GM21367 (cell line): ENCODE measurements at regions not wholly inside any gene's neighbourhood (a gene's known extent, or its start where the extent isn't known, plus 50 kb on each side); places are given as distances from the start of the nearest gene placed in this dataset.
"Not testable (repeated sequence)": the region's sequence is repeated elsewhere in the genome, so short reads cannot be mapped to it uniquely, and the experiment has no call there.

Experiments
- ATAC-seq: cut with Tn5 transposase; IDR thresholded peaks from one replicate; pipeline ENCODE4 v1.9.1; 2021; ENCODE audit not compliant: unreplicated experiment

DNA sequence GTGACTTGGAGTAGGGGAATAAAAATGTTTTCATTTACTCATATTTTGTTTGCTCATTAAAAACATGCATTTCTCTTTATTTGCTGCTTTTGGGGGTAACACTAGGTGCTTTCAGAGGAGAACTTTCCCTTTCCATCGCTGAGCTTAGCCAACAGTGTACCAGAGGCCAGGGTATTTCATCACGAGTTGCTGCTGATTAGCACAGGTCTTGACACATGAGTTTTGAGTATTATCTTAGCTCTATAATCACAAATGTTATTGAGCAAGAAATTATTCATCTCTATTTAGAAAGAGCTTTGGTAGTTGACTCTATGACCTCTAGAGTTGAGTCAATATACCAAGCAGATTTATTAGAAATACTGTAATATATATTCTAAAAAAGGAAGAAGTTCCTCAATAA, 375.9 kb downstream of the NXPH1 start:
- ATAC-seq, result no peak

DNA sequence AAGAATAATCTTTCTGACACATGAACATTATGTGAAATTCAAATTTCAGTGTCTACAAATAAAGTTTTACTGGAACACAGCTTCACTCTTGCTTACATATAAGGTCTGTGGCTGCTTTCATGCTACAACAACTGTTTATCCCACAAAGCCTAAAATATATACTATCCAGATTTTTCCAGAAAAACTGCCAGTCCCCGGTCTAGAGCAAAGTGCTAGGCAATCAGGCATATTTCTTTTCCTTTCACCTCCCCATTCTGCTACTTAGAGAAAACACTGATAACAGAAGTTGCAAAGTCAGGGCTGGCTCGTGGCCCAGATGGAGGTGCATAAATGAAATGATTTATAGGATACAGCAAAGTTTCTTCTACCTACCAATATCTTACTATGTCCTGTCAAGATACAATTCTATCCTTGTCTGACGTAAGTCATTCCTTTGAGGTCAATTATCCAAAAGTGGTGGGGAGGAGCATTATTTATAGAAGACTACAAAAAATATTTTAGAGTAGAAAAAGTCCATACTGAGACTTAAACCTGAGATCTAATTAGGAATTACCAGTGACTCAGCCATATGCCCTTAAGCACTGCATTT, 384.1 kb downstream of the NXPH1 start:
- no peak for ATAC-seq

DNA sequence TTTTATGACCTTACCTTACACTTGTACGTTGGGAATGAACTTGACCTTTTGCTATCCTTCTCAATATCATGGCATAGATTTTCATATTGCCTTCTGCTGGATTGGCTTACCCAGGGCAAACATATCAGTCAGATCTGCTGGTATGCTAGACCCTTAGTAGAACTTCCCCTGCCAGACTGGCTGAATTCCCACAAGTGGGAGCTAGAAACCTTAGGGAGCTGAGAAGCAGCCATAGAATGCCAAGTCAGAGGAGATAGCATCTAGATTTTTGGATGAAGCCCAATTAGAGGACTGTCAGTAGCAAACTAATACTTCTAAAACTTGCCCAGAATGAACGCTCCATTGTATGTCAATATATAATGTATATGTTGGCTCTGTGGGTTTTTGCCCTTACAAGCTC, 385.0 kb downstream of the NXPH1 start:
- ATAC-seq, result no peak

DNA sequence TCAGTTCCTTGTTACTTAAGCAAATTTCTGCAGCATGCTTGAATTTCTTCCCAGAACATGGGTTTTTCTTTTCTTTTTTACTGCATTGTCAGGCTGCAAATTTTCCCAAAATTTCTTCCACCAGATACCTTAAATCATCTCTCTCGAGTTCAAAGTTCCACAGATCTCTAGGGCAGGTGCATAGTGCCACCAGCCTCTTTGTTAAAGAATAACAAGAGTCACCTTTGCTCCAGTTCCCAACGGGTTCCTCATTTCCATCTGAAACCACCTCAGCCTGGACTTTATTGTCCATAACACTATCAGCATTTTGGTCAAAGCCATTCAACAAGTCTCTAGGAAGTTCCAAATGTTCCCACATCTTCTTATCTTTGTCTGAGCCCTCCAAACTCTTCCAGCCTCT, 389.2 kb downstream of the NXPH1 start:
- no peak for ATAC-seq

DNA sequence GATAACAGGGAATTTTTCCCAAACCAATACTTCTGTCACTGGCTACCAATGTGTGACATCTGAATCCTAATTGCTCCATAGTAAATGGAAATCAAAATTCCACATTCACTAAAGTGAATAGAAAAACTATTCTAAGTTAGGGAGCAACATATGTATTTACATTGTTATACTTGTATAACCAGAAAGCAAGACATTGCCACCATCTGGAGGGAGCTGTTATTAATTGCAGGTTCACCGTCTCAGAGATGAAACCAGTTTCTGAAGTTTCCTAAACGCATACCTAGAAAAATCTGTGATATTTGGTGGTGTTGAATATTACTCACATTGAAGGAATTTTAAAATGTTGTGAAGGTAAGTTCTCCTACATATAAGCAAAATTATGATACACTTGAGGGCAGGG, 390.1 kb downstream of the NXPH1 start:
- no peak for ATAC-seq

DNA sequence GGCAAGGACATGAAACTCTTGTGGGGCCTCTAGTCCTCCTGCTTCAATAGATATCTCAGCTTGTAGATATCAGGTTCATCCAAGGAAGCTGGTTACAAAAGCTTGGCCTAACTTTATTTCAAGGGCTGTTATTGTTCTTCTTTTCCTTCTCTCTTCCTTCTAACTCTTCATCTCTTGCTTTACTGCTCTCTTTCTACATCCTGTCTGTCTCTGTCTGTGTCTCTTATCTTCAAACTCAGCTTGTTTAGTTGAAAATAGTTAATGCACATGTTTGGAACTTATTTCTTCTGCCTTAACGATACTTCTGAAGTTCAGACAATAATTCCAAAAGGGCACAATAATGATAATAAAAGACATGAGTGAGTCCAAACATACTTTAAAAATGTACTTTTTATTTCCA, 393.9 kb downstream of the NXPH1 start:
- ATAC-seq, result no peak

DNA sequence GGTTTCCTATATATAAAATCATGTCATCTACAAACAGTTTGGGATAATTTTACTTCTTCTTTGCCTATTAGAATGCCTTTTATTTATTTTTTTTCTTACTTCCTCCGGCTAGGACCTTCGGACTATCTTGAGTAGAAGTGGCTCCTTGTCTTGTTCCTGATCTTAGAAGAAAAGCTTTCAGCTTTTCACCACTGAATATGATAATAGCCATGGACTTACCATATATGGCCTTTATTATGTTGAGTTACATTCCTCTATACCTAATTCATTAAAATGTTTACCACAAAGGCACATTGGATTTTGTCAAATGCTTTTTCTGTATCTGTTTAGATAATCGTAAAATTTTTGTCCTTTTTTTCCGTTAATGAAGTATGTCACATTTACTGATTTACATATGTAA, 395.7 kb downstream of the NXPH1 start:
- ATAC-seq, result no peak

DNA sequence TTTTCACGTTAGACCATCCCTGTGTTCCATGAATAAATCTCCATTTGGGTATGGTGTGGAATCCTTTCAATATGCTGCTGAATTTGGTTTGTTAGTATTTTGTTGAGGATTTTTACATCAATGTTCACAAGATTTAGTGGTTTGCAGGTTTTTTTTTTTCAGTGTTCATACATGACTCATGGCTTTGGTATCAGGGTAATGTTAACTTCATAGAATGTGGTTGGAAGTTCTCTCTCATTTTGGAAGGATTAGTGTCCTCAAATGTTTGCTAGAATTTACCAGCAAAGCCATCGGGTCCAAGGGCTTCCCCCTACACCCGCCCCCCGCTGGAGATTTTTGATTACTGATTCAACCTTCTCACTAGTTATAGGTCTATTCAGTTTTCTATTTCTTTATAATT, 398.0 kb downstream of the NXPH1 start:
- no peak for ATAC-seq

DNA sequence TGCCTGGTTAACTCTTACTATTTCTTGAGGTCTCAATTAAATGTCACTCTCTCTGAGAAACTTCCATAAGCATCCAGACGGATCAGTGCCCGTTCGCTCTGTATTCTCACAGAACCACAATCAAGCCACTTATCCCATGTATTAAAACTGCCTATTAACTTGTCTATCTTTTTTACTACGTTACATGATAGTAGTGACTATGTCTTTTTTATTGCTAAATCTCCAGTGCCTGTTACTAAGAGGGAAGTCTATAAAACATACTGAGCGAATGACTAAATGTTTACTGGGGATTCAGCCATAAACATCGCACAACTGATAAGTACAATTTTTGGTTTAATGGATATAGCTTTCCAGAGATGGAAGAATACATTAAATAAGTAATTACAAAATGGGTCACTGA, 399.9 kb downstream of the NXPH1 start:
- no peak for ATAC-seq

DNA sequence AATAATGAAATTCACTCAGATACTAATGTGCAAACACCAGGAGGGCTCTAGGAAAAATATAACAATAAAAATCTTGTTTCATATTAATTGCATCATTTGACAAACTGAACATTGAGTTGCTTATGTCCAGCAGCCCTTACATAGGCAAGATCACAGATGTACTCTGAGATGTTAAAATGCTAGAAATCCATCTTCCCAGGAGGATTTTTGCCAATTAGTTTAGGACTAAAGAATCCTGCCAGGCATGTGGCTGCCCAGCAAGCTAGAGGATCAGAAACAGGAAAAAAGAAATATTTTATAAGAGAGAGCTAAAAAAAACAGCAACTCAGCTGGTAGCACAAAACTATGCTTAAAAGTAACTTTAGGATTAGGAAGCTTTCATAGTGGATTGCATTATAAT, 407.8 kb downstream of the NXPH1 start:
- no peak for ATAC-seq

DNA sequence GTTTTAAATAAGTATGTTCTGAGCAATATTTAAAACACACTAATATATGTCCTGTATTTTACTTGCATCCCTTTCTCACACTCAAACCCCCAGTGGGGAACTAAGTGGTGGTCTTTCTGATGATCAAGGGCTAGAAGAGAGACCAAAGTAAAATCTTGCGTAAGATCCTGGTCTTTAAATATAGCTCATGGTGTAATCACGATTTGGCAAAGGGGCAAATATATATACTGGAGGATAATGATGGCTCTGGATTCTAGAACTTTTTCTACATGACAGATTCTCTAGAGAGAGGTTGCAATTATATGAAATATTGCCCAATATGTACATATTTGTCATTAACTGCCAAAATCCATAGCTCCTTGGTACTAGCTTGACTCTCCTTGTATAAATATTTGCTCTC, 438.3 kb downstream of the NXPH1 start:
- ATAC-seq, result no peak

DNA sequence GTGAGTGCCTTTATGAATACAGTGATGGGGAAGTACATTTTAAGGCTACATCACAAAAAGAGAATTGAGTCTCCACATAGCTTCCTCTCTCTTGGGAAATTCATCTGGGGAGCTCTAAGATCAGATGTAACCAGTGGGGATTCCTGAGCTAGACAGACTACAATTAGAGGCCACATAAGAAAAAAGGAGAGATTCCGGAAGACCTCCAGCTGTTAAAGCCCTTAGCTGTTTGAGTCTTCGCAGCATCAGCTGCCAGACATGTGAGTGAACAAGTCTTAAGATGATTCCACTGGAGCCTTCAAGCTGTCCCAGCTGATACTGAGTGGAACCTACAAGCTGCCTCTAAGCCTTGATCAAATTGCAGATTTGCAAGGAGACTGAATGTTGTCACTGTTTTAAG, 448.5 kb downstream of the NXPH1 start:
- no peak for ATAC-seq

DNA sequence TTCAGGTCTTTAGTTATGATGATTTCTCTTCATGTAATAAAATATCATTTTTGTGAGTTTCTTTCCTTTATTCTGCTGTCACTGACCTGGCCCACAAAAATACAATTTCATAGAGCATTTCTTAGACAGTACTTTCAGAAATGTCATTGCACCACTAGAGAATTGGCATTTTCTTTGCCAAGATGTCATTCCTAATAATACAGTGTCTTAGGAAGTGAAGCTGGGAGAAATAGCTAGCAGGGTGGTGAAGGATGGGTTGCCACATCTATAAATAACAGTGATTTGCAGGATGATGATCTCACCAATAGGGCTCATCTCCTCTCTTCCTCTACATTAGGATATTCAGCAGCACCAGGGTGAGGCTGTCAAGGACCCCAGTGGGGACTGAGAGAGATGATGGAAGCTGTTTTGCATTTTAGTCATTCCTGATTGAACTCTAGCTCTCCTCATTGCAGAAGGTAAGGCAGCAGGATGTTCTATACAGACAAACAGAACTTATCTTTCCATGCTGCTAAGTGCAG, 452.1 kb downstream of the NXPH1 start:
- no peak for ATAC-seq

DNA sequence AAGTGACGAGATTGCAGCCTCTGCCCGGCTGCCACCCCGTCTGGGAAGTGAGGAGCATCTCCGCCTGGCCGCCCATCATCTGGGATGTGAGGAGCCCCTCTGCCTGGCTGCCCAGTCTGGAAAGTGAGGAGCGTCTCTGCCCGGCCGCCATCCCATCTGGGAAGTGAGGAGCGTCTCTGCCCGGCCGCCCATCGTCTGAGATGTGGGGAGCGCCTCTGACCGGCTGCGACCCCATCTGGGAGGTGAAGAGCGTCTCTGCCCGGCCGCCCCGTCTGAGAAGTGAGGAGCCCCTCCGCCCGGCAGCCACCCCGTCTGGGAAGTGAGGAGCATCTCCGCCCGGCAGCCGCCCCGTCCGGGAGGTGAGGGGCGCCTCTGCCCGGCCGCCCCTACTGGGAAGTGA, 456.9 kb downstream of the NXPH1 start:
- ATAC-seq, result not testable (repeated sequence)

DNA sequence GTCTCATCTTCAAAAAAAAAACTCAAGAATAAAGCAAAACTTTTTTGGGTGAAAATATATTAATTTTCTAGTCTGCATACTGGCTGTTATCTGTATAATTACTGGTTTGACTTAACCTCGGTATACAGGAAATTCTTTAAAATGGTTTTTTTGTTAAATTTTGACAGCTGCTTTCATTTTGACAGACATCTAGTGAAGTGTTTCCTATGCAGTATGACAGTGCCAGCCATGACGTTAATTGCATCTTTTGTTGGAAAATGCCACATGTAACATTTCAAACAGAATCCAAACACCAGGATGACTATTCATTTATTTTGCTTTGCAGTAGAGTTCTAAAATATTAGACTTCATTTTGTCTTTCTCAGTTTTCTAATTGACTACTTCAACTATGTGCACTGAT, 460.4 kb downstream of the NXPH1 start:
- no peak for ATAC-seq

DNA sequence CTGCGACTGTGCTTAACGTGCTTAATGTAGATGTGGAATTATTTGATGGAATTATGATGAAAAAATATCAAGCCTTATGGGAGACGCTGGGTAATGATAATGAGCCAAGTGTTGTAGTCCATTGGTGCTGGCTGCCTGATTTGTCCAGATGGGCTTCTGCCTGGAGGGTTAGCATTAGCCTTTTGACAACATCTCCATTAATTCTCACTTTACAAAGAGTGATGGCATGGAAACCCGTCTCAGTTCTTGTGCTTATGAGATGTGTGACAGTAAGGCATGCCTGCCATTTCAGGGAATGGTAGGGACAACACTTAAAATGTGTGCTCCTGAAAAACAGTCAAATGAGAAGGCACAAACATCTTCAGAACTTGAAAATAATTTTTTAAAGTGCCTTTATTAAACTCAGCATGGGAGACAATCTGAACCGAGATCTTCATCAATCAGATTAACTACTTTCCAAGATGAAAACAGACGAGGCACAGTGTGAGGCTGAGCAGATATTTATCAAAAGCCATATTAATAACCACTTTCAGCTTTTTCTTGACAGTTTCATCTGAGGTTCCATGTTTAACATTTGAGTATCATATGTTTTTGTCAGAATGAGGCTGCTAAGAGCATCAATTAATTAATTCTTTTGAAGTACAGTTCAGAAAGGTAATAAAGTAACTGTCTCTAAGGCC, 473.1 kb downstream of the NXPH1 start:
- no peak for ATAC-seq

DNA sequence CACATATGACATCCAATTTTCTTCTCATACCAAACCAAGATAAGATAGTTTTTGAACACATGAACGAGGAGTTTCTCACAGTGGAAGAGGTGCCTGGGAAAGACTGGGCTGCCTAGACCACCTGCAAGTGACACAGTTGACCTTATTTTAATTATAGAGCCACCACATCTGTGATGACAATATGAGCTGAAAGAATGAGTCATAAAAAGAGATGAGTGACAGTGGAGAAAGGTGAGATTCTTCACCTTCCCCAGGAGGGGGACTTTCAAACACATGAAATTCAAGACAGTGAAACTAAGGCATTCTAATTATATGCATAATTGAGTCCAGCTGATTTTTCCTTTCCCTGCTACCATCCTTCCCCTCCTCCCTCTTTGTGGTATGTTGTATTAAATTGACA, 475.5 kb downstream of the NXPH1 start:
- no peak for ATAC-seq

DNA sequence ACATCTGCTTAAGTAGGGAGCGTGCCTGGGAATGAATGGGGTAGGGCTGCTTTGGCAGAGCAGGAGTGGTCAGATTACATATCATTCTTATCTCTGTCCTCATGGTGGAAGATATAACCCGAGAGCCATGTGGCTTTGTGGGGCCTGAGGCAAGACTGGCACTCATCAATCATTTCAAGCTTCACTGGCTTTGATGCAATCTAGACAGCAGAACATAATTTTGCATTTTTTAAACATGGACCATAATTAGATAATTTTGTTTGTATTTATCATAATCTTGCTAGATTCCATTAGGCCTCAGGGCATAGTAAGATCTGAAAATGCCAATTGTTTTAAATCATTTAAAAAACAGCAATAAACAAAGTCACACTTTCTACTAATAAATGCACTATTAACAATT, 480.3 kb downstream of the NXPH1 start:
- no peak for ATAC-seq

DNA sequence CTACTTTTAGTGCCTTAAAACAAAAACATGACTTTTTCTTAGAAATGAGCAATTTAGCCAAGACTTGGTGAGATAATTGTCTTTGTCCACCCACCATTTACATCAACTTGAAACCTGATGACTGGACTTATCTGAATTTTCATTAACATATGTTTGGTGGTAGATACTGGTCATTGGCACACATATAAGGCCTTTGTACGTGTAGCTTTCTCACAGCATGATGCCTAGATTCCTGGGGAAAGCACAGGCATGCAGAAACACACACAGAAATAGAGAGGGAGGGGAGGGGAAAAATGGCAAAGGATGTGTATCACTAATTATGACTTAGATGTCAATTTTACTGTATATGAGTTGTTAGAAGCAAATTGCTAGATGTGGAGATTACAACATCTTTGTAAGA, 488.4 kb downstream of the NXPH1 start:
- no peak for ATAC-seq

DNA sequence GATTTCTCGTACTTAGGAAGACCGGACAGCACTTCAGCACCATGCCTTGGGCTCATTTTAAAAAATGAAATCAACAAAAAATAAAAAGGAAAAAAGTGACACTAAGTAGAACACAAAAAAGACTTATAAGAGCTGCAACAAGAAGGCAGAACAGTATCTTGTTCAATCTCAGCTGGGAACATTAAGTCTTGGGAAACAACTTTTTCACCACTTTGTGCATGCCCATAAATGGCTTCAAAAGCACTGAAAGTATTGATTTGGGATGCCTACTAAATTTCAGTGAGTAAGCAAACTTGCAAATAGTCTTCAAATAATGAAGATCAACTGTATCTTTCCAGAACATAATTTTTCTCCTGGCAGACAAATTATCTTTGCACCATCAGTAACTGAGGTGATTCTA, 489.3 kb downstream of the NXPH1 start:
- ATAC-seq, result no peak

DNA sequence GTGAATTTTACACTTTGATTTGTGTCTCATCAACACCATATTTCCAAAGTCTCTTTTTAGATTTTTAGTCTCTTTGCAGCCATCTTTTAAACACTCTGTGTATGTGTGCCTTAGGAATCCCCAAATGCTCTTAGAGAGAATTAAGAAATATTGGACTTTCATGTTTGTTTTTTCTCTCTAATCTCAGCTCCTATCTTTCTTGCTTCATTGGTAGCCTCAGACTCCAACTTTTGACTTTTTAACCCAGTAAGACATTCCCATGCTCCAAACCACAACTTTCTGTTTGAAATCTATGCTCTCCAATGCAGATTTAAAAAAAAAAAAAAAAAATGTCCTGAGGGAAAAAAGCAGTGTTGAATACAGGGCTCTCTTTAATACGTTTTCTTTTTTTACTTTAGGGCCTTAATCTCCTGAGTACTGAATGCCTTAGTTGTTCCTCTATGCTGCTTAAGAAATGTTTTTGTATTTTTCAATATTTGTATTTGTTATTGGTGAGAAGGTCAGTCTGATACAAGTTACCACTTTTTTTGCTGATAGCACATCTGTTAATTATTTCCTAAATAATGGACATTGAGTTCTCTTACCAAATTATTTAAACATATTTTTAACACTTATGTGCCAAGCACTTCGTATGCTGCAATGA, 489.9 kb downstream of the NXPH1 start:
- ATAC-seq, result no peak

DNA sequence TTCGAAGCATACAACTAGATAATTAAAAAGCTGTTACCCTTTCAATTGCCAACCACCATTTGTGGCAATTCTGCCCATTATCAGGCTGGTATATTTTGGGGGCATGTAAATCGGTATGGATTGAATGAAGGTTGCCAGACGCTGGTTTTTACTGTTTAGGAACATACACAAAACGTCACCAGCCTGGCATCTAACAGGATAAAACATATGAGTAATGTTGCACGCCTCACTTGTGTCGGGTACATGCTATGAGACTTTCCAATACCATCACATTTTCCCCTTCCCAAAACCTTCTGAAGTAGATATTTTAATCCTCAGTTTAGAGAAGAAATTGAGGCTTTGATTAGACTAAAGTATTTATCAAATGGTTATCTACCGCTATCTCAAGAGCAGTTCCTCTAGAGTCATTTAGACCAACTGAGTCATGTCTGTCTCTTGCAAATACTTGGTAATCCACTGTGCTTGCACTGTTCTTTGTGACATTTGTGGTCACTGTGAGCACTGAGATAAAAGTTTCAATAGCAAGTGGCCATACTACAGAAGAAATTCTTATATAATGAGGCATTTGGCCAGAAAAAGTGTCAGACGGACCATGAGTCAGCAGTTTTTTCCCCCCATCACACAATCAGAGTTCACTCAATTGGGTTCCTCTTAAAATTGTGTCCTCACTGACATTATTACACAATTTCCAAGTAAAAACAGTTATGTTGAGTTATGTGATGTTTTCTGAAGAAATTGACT, 498.7 kb downstream of the NXPH1 start:
- ATAC-seq, result no peak
